GM10248 (cell line): ENCODE measurements at regions not wholly inside any gene's neighbourhood (a gene's known extent, or its start where the extent isn't known, plus 50 kb on each side); places are given as distances from the start of the nearest gene placed in this dataset.

ENCODE experiments used
- CTCF ChIA-PET: fragments of 300-600 bp; sonication (Branson Sonifier 250); formaldehyde crosslinking; extraction: SDS; loops from one replicate; lab custom pipeline; 2021; ENCODE audit warnings: antibody characterized with exemption; lab: Yijun Ruan, JAX
- POLR2A ChIA-PET: fragments of 350-650 bp; sonication (Branson Sonifier 250); formaldehyde crosslinking; extraction: SDS; loops from one replicate; lab custom pipeline; 2020; ENCODE audit warnings: antibody characterized with exemption; lab: Yijun Ruan, JAX
- DNase-seq: peaks from one replicate; pipeline ENCODE4 v3.0.0; 2012; ENCODE audit errors: extremely low spot score
- CTCF ChIP-seq: IDR thresholded peaks from 2 replicates; pipeline ENCODE4 v1.5.1; 2012; ENCODE audit warnings: mild to moderate bottlenecking, low read depth; ENCODE audit errors: extremely low read depth, missing control alignments, control extremely low read depth

GRCh38 chr6:115467726-115468125, 593.0 kb downstream of the FRK start:
- TF ChIP-seq CTCF, result no peak
- DNase-seq, result no peak
- ChIA-PET CTCF (interaction anchor here (1.7 kb wide), 1 partner anchor 20 kb away, joined by 4 read pairs; no protein-coding TSS in a partner anchor), POLR2A (no interaction called here)

- POLR2A ChIA-PET, result no interaction called here
- CTCF ChIA-PET, result no interaction called here
- no peak for DNase-seq
- TF ChIP-seq CTCF, result no peak
Measured at GRCh38 chr6:115460913-115461312, 599.8 kb downstream of the FRK start.

- no peak for TF ChIP-seq CTCF
- DNase-seq, result no peak
- ChIA-PET CTCF (no interaction called here), POLR2A (no interaction called here)
Measured at GRCh38 chr6:115456848-115457247, 603.8 kb downstream of the FRK start.

GRCh38 chr6:115443825-115444478, 616.7 kb downstream of the FRK start:
- CTCF ChIA-PET, result interaction anchor here (1.4 to 1.5 kb wide), 2 partner anchors 10 to 19 kb away, joined by 3 to 4 read pairs; no protein-coding TSS in a partner anchor
- TF ChIP-seq CTCF, result no peak
- POLR2A ChIA-PET, result no interaction called here
- DNase-seq, result no peak

GRCh38 chr6:115442323-115442722, 618.4 kb downstream of the FRK start:
- no peak for TF ChIP-seq CTCF
- DNase-seq, result no peak
- ChIA-PET POLR2A (no interaction called here), CTCF (no interaction called here)

GRCh38 chr6:115441651-115442050, 619.0 kb downstream of the FRK start:
- TF ChIP-seq CTCF, result no peak
- ChIA-PET POLR2A (no interaction called here), CTCF (no interaction called here)
- no peak for DNase-seq
